ENCODE measurements at regions not wholly inside any gene's neighbourhood (a gene's known extent, or its start where the extent isn't known, plus 50 kb on each side); places are given as distances from the start of the nearest gene placed in this dataset.

DNA sequence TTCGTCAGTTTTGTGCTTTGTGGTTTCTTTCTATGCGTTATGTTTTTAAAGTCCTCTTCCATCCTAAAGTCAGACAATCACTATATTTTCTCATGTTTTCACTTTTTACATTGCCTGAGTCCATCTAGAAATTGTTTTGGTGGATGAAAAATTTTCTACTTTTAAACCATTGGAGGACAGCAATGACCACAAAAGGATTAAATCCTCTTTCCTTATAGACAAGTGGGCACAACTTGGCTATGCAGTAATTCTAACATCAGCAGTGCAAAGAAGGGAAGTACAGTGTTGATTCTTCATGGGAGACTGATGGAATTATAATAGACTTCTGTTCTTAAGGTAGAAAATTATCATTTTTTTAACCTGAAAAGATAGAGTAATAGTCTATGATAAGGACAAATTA, 75.5 kb downstream of the PALM2AKAP2 start:
- Mint-ChIP-seq H3K4me1 (no peaks in the 10 kb centered on the region), H3K4me3 (no peak overlapping the region), H3K9me3 (peaks cover 0 to 7% (median 1%) of the 10 kb centered on the region in 11 donors), H3K36me3 (no peaks in the 10 kb centered on the region), H3K27me3 (peaks cover 6 to 38% (median 19%) of the 10 kb centered on the region in 5 donors), H3K27ac (no peak overlapping the region)
- POLR2A ChIA-PET: no interaction called here
- no peak overlapping the region for H3K27ac ChIP-seq (ENCODE audit: low read depth, low read length)
- intact Hi-C loops (cut with micrococcal nuclease): no loop called here
- no peaks in the 10 kb centered on the region for H3K4me1 ChIP-seq (ENCODE audit: control insufficient read depth in 2 of 2, insufficient read depth in 2 of 2, low read length in 2 of 2)
- no peaks in the 10 kb centered on the region for H3K27me3 ChIP-seq (ENCODE audit: control insufficient read depth in 2 of 2, insufficient read depth in 2 of 2, low read length in 2 of 2)
- no peak overlapping the region for H3K4me3 ChIP-seq (ENCODE audit: low read length)
- no peaks in the 10 kb centered on the region for H3K36me3 ChIP-seq (ENCODE audit: control insufficient read depth in 2 of 3, insufficient read depth in 3 of 3, low read length in 3 of 3)
- DNase-seq: no peak
- ATAC-seq: no peak
- CTCF ChIA-PET: no interaction called here
- no peaks in the 10 kb centered on the region for H3K9me3 ChIP-seq (ENCODE audit: control insufficient read depth in 2 of 3, low read length in 3 of 3)

DNA sequence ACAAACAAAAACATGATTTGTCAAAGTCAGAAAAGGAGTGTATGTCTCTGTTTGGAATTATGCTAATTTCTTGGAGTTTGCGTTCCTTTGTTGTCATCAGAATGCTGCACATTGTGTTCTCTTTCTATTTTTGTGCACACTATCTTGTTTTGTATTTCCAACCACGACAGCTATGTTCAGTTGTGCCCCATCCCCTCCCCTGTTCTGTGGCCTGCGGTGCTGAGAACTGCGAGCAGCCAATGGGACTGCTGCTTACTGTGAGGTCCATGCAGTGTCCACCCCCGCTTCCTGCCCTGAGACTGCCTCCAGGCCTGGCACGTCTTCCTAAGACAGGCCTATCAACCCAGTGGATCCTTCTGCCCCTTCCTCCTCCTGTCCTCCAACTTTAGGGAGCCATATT, 76.8 kb downstream of the PALM2AKAP2 start:
- no peaks in the 10 kb centered on the region for H3K36me3 Mint-ChIP-seq
- no peak overlapping the region for H3K27ac ChIP-seq (ENCODE audit: low read depth, low read length)
- intact Hi-C loops (cut with micrococcal nuclease): no loop called here
- POLR2A ChIA-PET: no interaction called here
- no peaks in the 10 kb centered on the region for H3K9me3 ChIP-seq (ENCODE audit: control insufficient read depth in 2 of 3, low read length in 3 of 3)
- no peaks in the 10 kb centered on the region for H3K4me1 ChIP-seq (ENCODE audit: control insufficient read depth in 2 of 2, insufficient read depth in 2 of 2, low read length in 2 of 2)
- H3K36me3 ChIP-seq (ENCODE audit: control insufficient read depth in 2 of 3, insufficient read depth in 3 of 3, low read length in 3 of 3): no peaks in the 10 kb centered on the region
- peaks cover 6 to 40% (median 21%) of the 10 kb centered on the region in 5 donors for H3K27me3 Mint-ChIP-seq
- CTCF ChIA-PET: no interaction called here
- no peaks in the 10 kb centered on the region for H3K27me3 ChIP-seq (ENCODE audit: control insufficient read depth in 2 of 2, insufficient read depth in 2 of 2, low read length in 2 of 2)
- H3K9me3 Mint-ChIP-seq: peaks cover 0 to 7% (median 0%) of the 10 kb centered on the region in 11 donors
- no peaks in the 10 kb centered on the region for H3K4me1 Mint-ChIP-seq
- no peak overlapping the region for H3K27ac Mint-ChIP-seq
- ATAC-seq (no peak), DNase-seq (no peak)
- no peak overlapping the region for H3K4me3 Mint-ChIP-seq
- no peak overlapping the region for H3K4me3 ChIP-seq (ENCODE audit: low read length)

GRCh38 chr9:109857336-109857735, 77.3 kb downstream of the PALM2AKAP2 start:
- CTCF ChIA-PET: no interaction called here
- Mint-ChIP-seq H3K4me1 (no peaks in the 10 kb centered on the region), H3K4me3 (no peak overlapping the region), H3K9me3 (peaks cover 0 to 3% (median 0%) of the 10 kb centered on the region in 11 donors), H3K36me3 (no peaks in the 10 kb centered on the region), H3K27me3 (peaks cover 6 to 40% (median 18%) of the 10 kb centered on the region in 5 donors), H3K27ac (no peak overlapping the region)
- no peak overlapping the region for H3K4me3 ChIP-seq (ENCODE audit: low read length)
- no peak overlapping the region for H3K27ac ChIP-seq (ENCODE audit: low read depth, low read length)
- ATAC-seq: no peak
- H3K4me1 ChIP-seq (ENCODE audit: control insufficient read depth in 2 of 2, insufficient read depth in 2 of 2, low read length in 2 of 2): no peaks in the 10 kb centered on the region
- no peaks in the 10 kb centered on the region for H3K36me3 ChIP-seq (ENCODE audit: control insufficient read depth in 2 of 3, insufficient read depth in 3 of 3, low read length in 3 of 3)
- no peak for DNase-seq
- no peaks in the 10 kb centered on the region for H3K27me3 ChIP-seq (ENCODE audit: control insufficient read depth in 2 of 2, insufficient read depth in 2 of 2, low read length in 2 of 2)
- no peaks in the 10 kb centered on the region for H3K9me3 ChIP-seq (ENCODE audit: control insufficient read depth in 2 of 3, low read length in 3 of 3)
- intact Hi-C loops (cut with micrococcal nuclease): no loop called here
- POLR2A ChIA-PET: no interaction called here

DNA sequence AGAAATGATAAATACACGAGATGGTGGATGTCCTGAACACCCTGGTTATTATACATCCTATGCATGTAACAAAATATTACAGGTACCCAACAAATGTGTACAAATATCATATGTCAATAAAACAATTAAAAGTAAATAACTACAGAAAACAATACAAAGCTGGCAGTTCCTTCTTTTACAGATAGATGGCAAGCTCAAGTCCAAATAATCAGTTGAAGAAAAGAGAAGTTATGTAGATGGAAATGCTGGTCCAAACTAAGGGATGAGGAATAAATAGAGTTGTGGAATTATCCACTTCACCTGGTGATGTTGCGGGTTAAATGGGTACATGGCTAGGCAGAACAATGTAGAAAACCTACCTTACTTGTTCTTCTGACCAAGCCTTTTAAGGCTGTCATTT, 79.4 kb downstream of the PALM2AKAP2 start:
- ATAC-seq (no peak), DNase-seq (no peak)
- intact Hi-C loops (cut with micrococcal nuclease): no loop called here
- no peak overlapping the region for H3K4me3 ChIP-seq (ENCODE audit: low read length)
- no peak overlapping the region for H3K27ac Mint-ChIP-seq
- H3K36me3 Mint-ChIP-seq: no peaks in the 10 kb centered on the region
- no peak overlapping the region for H3K4me3 Mint-ChIP-seq
- H3K4me1 ChIP-seq (ENCODE audit: control insufficient read depth in 2 of 2, insufficient read depth in 2 of 2, low read length in 2 of 2): no peaks in the 10 kb centered on the region
- H3K4me1 Mint-ChIP-seq: no peaks in the 10 kb centered on the region
- no peaks in the 10 kb centered on the region for H3K9me3 Mint-ChIP-seq
- H3K9me3 ChIP-seq (ENCODE audit: control insufficient read depth in 2 of 3, low read length in 3 of 3): no peaks in the 10 kb centered on the region
- ChIA-PET POLR2A (no interaction called here), CTCF (interaction anchor here (0.6 kb wide), 1 partner anchor 207 kb away, joined by 3 read pairs; no protein-coding TSS in a partner anchor)
- H3K27me3 ChIP-seq (ENCODE audit: control insufficient read depth in 2 of 2, insufficient read depth in 2 of 2, low read length in 2 of 2): no peaks in the 10 kb centered on the region
- no peak overlapping the region for H3K27ac ChIP-seq (ENCODE audit: low read depth, low read length)
- H3K27me3 Mint-ChIP-seq: peaks cover 0 to 33% (median 13%) of the 10 kb centered on the region in 5 donors
- no peaks in the 10 kb centered on the region for H3K36me3 ChIP-seq (ENCODE audit: control insufficient read depth in 2 of 3, insufficient read depth in 3 of 3, low read length in 3 of 3)

- POLR2A ChIA-PET: no interaction called here
- H3K36me3 Mint-ChIP-seq: no peaks in the 10 kb centered on the region
- DNase-seq (no peak), ATAC-seq (no peak)
- intact Hi-C loops (cut with micrococcal nuclease): no loop called here
- Histone ChIP-seq H3K36me3 (ENCODE audit: control insufficient read depth in 2 of 3, insufficient read depth in 3 of 3, low read length in 3 of 3) (no peaks in the 10 kb centered on the region), H3K27ac (ENCODE audit: low read depth, low read length) (no peak overlapping the region), H3K4me3 (ENCODE audit: low read length) (no peak overlapping the region), H3K4me1 (ENCODE audit: control insufficient read depth in 2 of 2, insufficient read depth in 2 of 2, low read length in 2 of 2) (no peaks in the 10 kb centered on the region), H3K27me3 (ENCODE audit: control insufficient read depth in 2 of 2, insufficient read depth in 2 of 2, low read length in 2 of 2) (no peaks in the 10 kb centered on the region), H3K9me3 (ENCODE audit: control insufficient read depth in 2 of 3, low read length in 3 of 3) (no peaks in the 10 kb centered on the region)
- H3K27ac Mint-ChIP-seq: no peak overlapping the region
- no peak overlapping the region for H3K4me3 Mint-ChIP-seq
- H3K4me1 Mint-ChIP-seq: no peaks in the 10 kb centered on the region
- no peaks in the 10 kb centered on the region for H3K9me3 Mint-ChIP-seq
- H3K27me3 Mint-ChIP-seq: peaks cover 0 to 28% (median 12%) of the 10 kb centered on the region in 5 donors
- CTCF ChIA-PET: no interaction called here
Observed at GRCh38 chr9:109860521-109860920, 80.5 kb downstream of the PALM2AKAP2 start.

GRCh38 chr9:109861499-109861898, 81.5 kb downstream of the PALM2AKAP2 start:
- no peak overlapping the region for H3K4me3 Mint-ChIP-seq
- ChIA-PET CTCF (no interaction called here), POLR2A (no interaction called here)
- intact Hi-C loops (cut with micrococcal nuclease): no loop called here
- DNase-seq: no peak
- no peaks in the 10 kb centered on the region for H3K4me1 ChIP-seq (ENCODE audit: control insufficient read depth in 2 of 2, insufficient read depth in 2 of 2, low read length in 2 of 2)
- H3K27ac ChIP-seq (ENCODE audit: low read depth, low read length): no peak overlapping the region
- no peaks in the 10 kb centered on the region for H3K36me3 Mint-ChIP-seq
- no peaks in the 10 kb centered on the region for H3K27me3 ChIP-seq (ENCODE audit: control insufficient read depth in 2 of 2, insufficient read depth in 2 of 2, low read length in 2 of 2)
- no peak for ATAC-seq
- H3K4me1 Mint-ChIP-seq: no peaks in the 10 kb centered on the region
- H3K4me3 ChIP-seq (ENCODE audit: low read length): no peak overlapping the region
- H3K36me3 ChIP-seq (ENCODE audit: control insufficient read depth in 2 of 3, insufficient read depth in 3 of 3, low read length in 3 of 3): no peaks in the 10 kb centered on the region
- H3K27ac Mint-ChIP-seq: no peak overlapping the region
- H3K27me3 Mint-ChIP-seq: peaks cover 0 to 26% (median 13%) of the 10 kb centered on the region in 5 donors
- H3K9me3 ChIP-seq (ENCODE audit: control insufficient read depth in 2 of 3, low read length in 3 of 3): no peaks in the 10 kb centered on the region
- no peaks in the 10 kb centered on the region for H3K9me3 Mint-ChIP-seq

- H3K27ac Mint-ChIP-seq: no peak overlapping the region
- H3K36me3 ChIP-seq (ENCODE audit: control insufficient read depth in 2 of 3, insufficient read depth in 3 of 3, low read length in 3 of 3): no peaks in the 10 kb centered on the region
- H3K36me3 Mint-ChIP-seq: no peaks in the 10 kb centered on the region
- DNase-seq (no peak), ATAC-seq (no peak)
- H3K4me3 ChIP-seq (ENCODE audit: low read length): no peak overlapping the region
- ChIA-PET CTCF (no interaction called here), POLR2A (interaction anchor here (0.8 kb wide), 1 partner anchor 237 kb away, joined by 3 read pairs; no protein-coding TSS in a partner anchor)
- H3K27me3 ChIP-seq (ENCODE audit: control insufficient read depth in 2 of 2, insufficient read depth in 2 of 2, low read length in 2 of 2): no peaks in the 10 kb centered on the region
- intact Hi-C loops (cut with micrococcal nuclease): no loop called here
- no peaks in the 10 kb centered on the region for H3K9me3 Mint-ChIP-seq
- H3K4me1 ChIP-seq (ENCODE audit: control insufficient read depth in 2 of 2, insufficient read depth in 2 of 2, low read length in 2 of 2): no peaks in the 10 kb centered on the region
- no peaks in the 10 kb centered on the region for H3K9me3 ChIP-seq (ENCODE audit: control insufficient read depth in 2 of 3, low read length in 3 of 3)
- no peaks in the 10 kb centered on the region for H3K4me1 Mint-ChIP-seq
- H3K27me3 Mint-ChIP-seq: peaks cover 0 to 25% (median 13%) of the 10 kb centered on the region in 5 donors
- no peak overlapping the region for H3K27ac ChIP-seq (ENCODE audit: low read depth, low read length)
- H3K4me3 Mint-ChIP-seq: no peak overlapping the region
Observed at GRCh38 chr9:109861918-109862317, 81.9 kb downstream of the PALM2AKAP2 start.

Data from naive thymus-derived CD4-positive, alpha-beta T cell (primary cell).